IMR-90 (cell line): ENCODE measurements at regions not wholly inside any gene's neighbourhood (a gene's known extent, or its start where the extent isn't known, plus 50 kb on each side); places are given as distances from the start of the nearest gene placed in this dataset.

Experiments used
- ATAC-seq: fragments of 200-7000 bp; cut with Tn5 transposase; 2 replicates; pipeline ENCODE4 v1.9.1; 2020; ENCODE audit warnings: low read depth, mild to moderate bottlenecking, moderate library complexity
- BruUV-seq: library from RNA; stranded (reverse); fragments of 400-500 nt; replicated peaks from 2 replicates; lab custom pipeline; 2021; lab: Mats Ljungman, UMichigan
- CTCF ChIA-PET: fragments of 300-600 bp; formaldehyde crosslinking; extraction: SDS; loops from one replicate; lab custom pipeline; 2021; ENCODE audit warnings: antibody characterized with exemption; lab: Yijun Ruan, JAX
- POLR2A ChIA-PET: fragments of 300-600 bp; sonication (Branson Sonifier 250); formaldehyde crosslinking; loops from one replicate; lab custom pipeline; 2022; ENCODE audit warnings: antibody characterized with exemption; ENCODE audit not compliant: unreplicated experiment; lab: Charles Lee
- DNase-seq: peaks from one replicate; pipeline ENCODE4 v3.0.0; 2013
- H2AFZ ChIP-seq: replicated peaks from 2 replicates; pipeline ENCODE3; 2013; ENCODE audit warnings: low read length, mild to moderate bottlenecking; ENCODE audit not compliant: poor library complexity
- H2AK5ac ChIP-seq: 2 replicates; pipeline ENCODE4 v1.6.1; 2013; ENCODE audit warnings: low read depth, low read length, inconsistent platforms
- H2AK9ac ChIP-seq: replicated peaks from 2 replicates; pipeline ENCODE3; 2013; ENCODE audit warnings: mild to moderate bottlenecking, low read depth, low read length, moderate library complexity; ENCODE audit not compliant: poor library complexity
- H2BK120ac ChIP-seq: 2 replicates; pipeline ENCODE4 v1.6.1; 2013; ENCODE audit warnings: low read depth, low read length, inconsistent platforms
- H2BK15ac ChIP-seq: 3 replicates; pipeline ENCODE4 v1.6.1; 2013; ENCODE audit warnings: low read depth, low read length, inconsistent platforms
- H2BK20ac ChIP-seq: 2 replicates; pipeline ENCODE4 v1.6.1; 2013; ENCODE audit warnings: low read depth, mild to moderate bottlenecking, inconsistent platforms, low read length, moderate library complexity
- H2BK5ac ChIP-seq: 2 replicates; pipeline ENCODE4 v1.6.1; 2013; ENCODE audit warnings: mild to moderate bottlenecking, low read depth, low read length, inconsistent platforms; ENCODE audit not compliant: poor library complexity, severe bottlenecking
- H3K14ac ChIP-seq: replicated peaks from 2 replicates; pipeline ENCODE4 v1.6.1; 2013; ENCODE audit warnings: low read depth, low read length, inconsistent platforms
- H3K18ac ChIP-seq: 2 replicates; pipeline ENCODE4 v1.6.1; 2013; ENCODE audit warnings: low read depth, low read length, control low read depth
- H3K23ac ChIP-seq: 2 replicates; pipeline ENCODE4 v1.6.1; 2013; ENCODE audit warnings: low read depth, low read length, inconsistent platforms
- H3K27ac ChIP-seq: 2 replicates; pipeline ENCODE4 v1.5.1; 2013; ENCODE audit warnings: mild to moderate bottlenecking, control low read depth, low read length; ENCODE audit not compliant: insufficient read depth
- H3K27me3 ChIP-seq: 2 replicates; pipeline ENCODE4 v1.6.1; 2013; ENCODE audit warnings: low read length; ENCODE audit not compliant: control insufficient read depth, insufficient read depth
- H3K36me3 ChIP-seq: 2 replicates; pipeline ENCODE4 v1.6.1; 2013; ENCODE audit warnings: low read length, mixed read lengths; ENCODE audit not compliant: control insufficient read depth, insufficient read depth
- H3K4ac ChIP-seq: 2 replicates; pipeline ENCODE4 v1.6.1; 2013; ENCODE audit warnings: low read depth, low read length, inconsistent platforms
- H3K4me1 ChIP-seq: 2 replicates; pipeline ENCODE4 v1.6.1; 2013; ENCODE audit warnings: low read length, mixed read lengths; ENCODE audit not compliant: control insufficient read depth, insufficient read depth
- H3K4me2 ChIP-seq: 2 replicates; pipeline ENCODE4 v1.6.1; 2013; ENCODE audit warnings: low read depth, mild to moderate bottlenecking, control low read depth, low read length, moderate library complexity
- H3K4me3 ChIP-seq: 2 replicates; pipeline ENCODE4 v1.5.1; 2013; ENCODE audit warnings: low read depth, mild to moderate bottlenecking, control low read depth, low read length, moderate library complexity; ENCODE audit not compliant: insufficient read depth
- H3K56ac ChIP-seq: 2 replicates; pipeline ENCODE4 v1.6.1; 2013; ENCODE audit warnings: low read length, inconsistent platforms; ENCODE audit not compliant: insufficient read depth; ENCODE audit errors: extremely low read depth
- H3K79me1 ChIP-seq, 2 experiments: 2 replicates each; pipeline ENCODE4 v1.6.1; 2013; ENCODE audit warnings: low read length in 2 of 2, inconsistent platforms in 1 of 2, low read depth in 1 of 2
- H3K9ac ChIP-seq: 2 replicates; pipeline ENCODE4 v1.6.1; 2013; ENCODE audit warnings: low read depth, low read length, control low read depth
- H3K9me1 ChIP-seq: 2 replicates; pipeline ENCODE4 v1.6.1; 2013; ENCODE audit warnings: low read length, inconsistent platforms; ENCODE audit not compliant: insufficient read depth
- H3K9me3 ChIP-seq: 2 replicates; pipeline ENCODE4 v1.6.1; 2013; ENCODE audit warnings: low read length; ENCODE audit not compliant: control insufficient read depth, insufficient read depth
- H4K20me1 ChIP-seq: 2 replicates; pipeline ENCODE4 v1.6.1; 2013; ENCODE audit warnings: low read length, inconsistent platforms; ENCODE audit not compliant: insufficient read depth
- H4K5ac ChIP-seq: 2 replicates; pipeline ENCODE4 v1.6.1; 2013; ENCODE audit warnings: mild to moderate bottlenecking, low read depth, low read length, control low read depth
- H4K8ac ChIP-seq, 2 experiments: 2 replicates each; pipeline ENCODE4 v1.6.1; 2013; ENCODE audit warnings: low read depth in 2 of 2, low read length in 2 of 2, control low read depth in 1 of 2, inconsistent platforms in 1 of 2
- H4K91ac ChIP-seq: 2 replicates; pipeline ENCODE4 v1.6.1; 2013; ENCODE audit warnings: low read depth, low read length, inconsistent platforms; ENCODE audit not compliant: insufficient read depth
- CEBPB ChIP-seq: IDR thresholded peaks from 2 replicates; pipeline ENCODE4 v1.6.1; 2012; ENCODE audit warnings: low read depth, low read length, improper control_type of control experiment
- CHD1 ChIP-seq: IDR thresholded peaks from 2 replicates; pipeline ENCODE4 v1.6.1; 2012; ENCODE audit warnings: low read depth, low read length, improper control_type of control experiment
- NFE2L2 ChIP-seq: fragments of 150-350 bp; IDR thresholded peaks from 2 replicates; pipeline ENCODE4 v1.6.1; 2016; ENCODE audit warnings: low read depth, mild to moderate bottlenecking, low read length
- POLR2A ChIP-seq: IDR thresholded peaks from 2 replicates; pipeline ENCODE4 v1.6.1; 2012; ENCODE audit warnings: mild to moderate bottlenecking, low read depth, low read length
- WGBS, 2 experiments: methylation state at CpG; one replicate each; pipeline versions ENCODE4 v1.1.5 to v1.1.7; 2013; ENCODE audit warnings: missing lambda C conversion rate in 2 of 2; ENCODE audit not compliant: insufficient read length in 1 of 2; ENCODE audit errors: extremely low coverage in 2 of 2; 5-methylcytosine and 5-hydroxymethylcytosine counted together
- dilution Hi-C: fragments of 300-500 bp; cut with HindIII; formaldehyde crosslinking; loops from one replicate; pipeline ENCODE4 v1.14.3; 2018; ENCODE audit warnings: low sequenced_read_pairs; ENCODE audit not compliant: unreplicated experiment
- in situ Hi-C: fragments of 300-500 bp; cut with MboI; formaldehyde crosslinking; loops from 3 replicates; pipeline ENCODE4 v1.14.3; 2019; ENCODE audit warnings: low sequenced_read_pairs, inconsistent platforms, mixed read lengths
- intact Hi-C: fragments of 100-400 bp; cut with micrococcal nuclease; formaldehyde crosslinking; loops from 2 replicates; pipeline ENCODE4 v1.10.0; 2022

DNA sequence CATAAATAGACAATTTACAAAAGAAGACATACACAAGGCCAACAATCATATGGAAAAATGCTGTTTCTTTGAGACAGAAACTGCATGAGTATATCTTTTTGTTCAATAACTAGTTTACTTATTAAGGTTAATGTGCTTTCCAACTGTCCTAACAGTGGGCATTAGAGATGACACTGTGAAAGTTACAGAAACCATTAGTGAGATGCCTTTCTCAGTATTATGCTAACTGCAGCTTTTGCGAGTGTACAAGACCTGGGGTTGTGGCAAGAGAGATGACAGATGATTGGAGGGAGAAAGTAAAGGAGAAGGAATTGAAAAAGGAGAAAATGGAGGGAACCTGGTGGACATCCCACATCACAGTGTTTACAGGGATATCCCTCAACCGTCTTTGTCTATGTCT is 640.5 kb downstream of the ZPLD1 start:
- ATAC-seq: no peak
- WGBS, 2 experiments: no CpG with 5 or more reads among the region's 2 CpGs
- intact Hi-C loops: no loop called here
- Histone ChIP-seq H3K27ac (no peak overlapping the region), H3K4me3 (no peak overlapping the region), H3K18ac (no peak overlapping the region), H3K9ac (no peak overlapping the region), H4K20me1 (no peaks in the 10 kb centered on the region), H3K4me1 (no peaks in the 10 kb centered on the region), H2AFZ (no peak overlapping the region), H3K4me2 (no peak overlapping the region), H4K91ac (no peak overlapping the region), H3K23ac (no peak overlapping the region), H2BK120ac (no peak overlapping the region), H2AK9ac (no peak overlapping the region), H4K8ac (no peak overlapping the region), H3K36me3 (no peaks in the 10 kb centered on the region), H3K56ac (no peak overlapping the region), H2AK5ac (no peak overlapping the region), H3K79me1 (no peaks in the 10 kb centered on the region), H3K9me3 (0 out of 2 replicates have a peak, but pooled peaks cover 1% of the 10 kb centered on the region), H2BK20ac (no peak overlapping the region), H4K5ac (no peak overlapping the region), H2BK5ac (no peak overlapping the region), H3K4ac (no peak overlapping the region), H3K9me1 (no peaks in the 10 kb centered on the region), H3K27me3 (no peaks in the 10 kb centered on the region), H2BK15ac (no peak overlapping the region), H3K14ac (no peak overlapping the region)
- no TSS peak for BruUV-seq
- dilution Hi-C loops: no loop called here
- CTCF ChIA-PET: no interaction called here
- no peak for TF ChIP-seq POLR2A
- TF ChIP-seq NFE2L2: no peak
- TF ChIP-seq CHD1: no peak
- TF ChIP-seq CEBPB: no peak
- DNase-seq: no peak
- POLR2A ChIA-PET: no interaction called here
- in situ Hi-C loops: no loop called here
